HEK293 (cell line): ENCODE measurements at regions not wholly inside any gene's neighbourhood (a gene's known extent, or its start where the extent isn't known, plus 50 kb on each side); places are given as distances from the start of the nearest gene placed in this dataset.
A peak's percentile ranks its signal among the peaks of the same experiment; 100 is the strongest.

Experiments used
- CTCF ChIA-PET: fragments of 350-600 bp; formaldehyde crosslinking; extraction: SDS; loops from one replicate; lab custom pipeline; 2021; ENCODE audit warnings: antibody characterized with exemption; lab: Yijun Ruan, JAX
- POLR2A ChIA-PET: fragments of 300-600 bp; formaldehyde crosslinking; extraction: SDS; loops from one replicate; lab custom pipeline; 2020; ENCODE audit warnings: antibody characterized with exemption, inconsistent platforms; lab: Yijun Ruan, JAX
- H3K27ac ChIP-seq: fragments of 200-500 bp; sonication (Bioruptor generic); 2 replicates; pipeline ENCODE4 v1.5.1; 2014; ENCODE audit warnings: low read depth, low read length, control low read depth, inconsistent platforms; ENCODE audit errors: extremely low read depth
- H3K36me3 ChIP-seq, 2 experiments: fragments of 200-500 bp in 1 of 2; sonication (Bioruptor generic) in 1 of 2; 1 replicate in 1 of 2; 2 replicates in 1 of 2; pipeline ENCODE4 v1.5.1; 2014 to 2017; ENCODE audit warnings: inconsistent platforms in 2 of 2, low read length in 2 of 2; ENCODE audit not compliant: control insufficient read depth in 2 of 2, insufficient read depth in 1 of 2
- H3K4me1 ChIP-seq: fragments of 200-500 bp; sonication (Bioruptor generic); 2 replicates; pipeline ENCODE4 v1.5.1; 2014; ENCODE audit warnings: mild to moderate bottlenecking, low read length, inconsistent platforms; ENCODE audit not compliant: control insufficient read depth, insufficient read depth
- H3K4me3 ChIP-seq: 2 replicates; pipeline ENCODE4 v1.5.1; 2011; ENCODE audit warnings: low read depth, mild to moderate bottlenecking, control low read depth, low read length, moderate library complexity
- H3K9me3 ChIP-seq: fragments of 200-500 bp; sonication (Bioruptor generic); 2 replicates; pipeline ENCODE4 v1.5.1; 2014; ENCODE audit warnings: low read depth, low read length, inconsistent platforms; ENCODE audit not compliant: control insufficient read depth, insufficient read depth
- BCL11A ChIP-seq: fragments of 450-650 bp; formaldehyde crosslinking; IDR thresholded peaks from 2 replicates; pipeline ENCODE4 v1.5.1; 2016; ENCODE audit warnings: low read depth, missing biosample characterization, missing genetic modification characterization
- BCL6B ChIP-seq: fragments of 450-650 bp; formaldehyde crosslinking; IDR thresholded peaks from 2 replicates; pipeline ENCODE4 v1.5.1; 2017; ENCODE audit warnings: missing biosample characterization, missing genetic modification characterization
- FEZF1 ChIP-seq: fragments of 450-650 bp; formaldehyde crosslinking; IDR thresholded peaks from 2 replicates; pipeline ENCODE4 v1.5.1; 2016; ENCODE audit warnings: missing biosample characterization, missing genetic modification characterization
- GFI1B ChIP-seq: fragments of 450-650 bp; formaldehyde crosslinking; IDR thresholded peaks from 2 replicates; pipeline ENCODE4 v1.5.1; 2016; ENCODE audit warnings: missing biosample characterization, missing genetic modification characterization
- HOXA7 ChIP-seq: sonication (generic); formaldehyde crosslinking; IDR thresholded peaks from 2 replicates; pipeline ENCODE4 v1.8.1; 2022; ENCODE audit warnings: missing genetic modification reagents, borderline replicate concordance
- IKZF3 ChIP-seq: fragments of 450-650 bp; IDR thresholded peaks from 2 replicates; pipeline ENCODE4 v1.5.0; 2018; ENCODE audit warnings: missing biosample characterization, mild to moderate bottlenecking, missing genetic modification characterization, moderate library complexity
- KLF9 ChIP-seq: fragments of 450-650 bp; formaldehyde crosslinking; IDR thresholded peaks from 2 replicates; pipeline ENCODE4 v1.5.1; 2016; ENCODE audit warnings: missing biosample characterization, missing genetic modification characterization, low read depth
- PRDM6 ChIP-seq: fragments of 450-650 bp; formaldehyde crosslinking; IDR thresholded peaks from 2 replicates; pipeline ENCODE4 v1.5.1; 2017; ENCODE audit warnings: missing biosample characterization, missing genetic modification characterization
- RBAK ChIP-seq: fragments of 450-650 bp; formaldehyde crosslinking; IDR thresholded peaks from 2 replicates; pipeline ENCODE4 v1.5.1; 2016; ENCODE audit warnings: missing biosample characterization, missing genetic modification characterization
- SCRT2 ChIP-seq: fragments of 450-650 bp; formaldehyde crosslinking; IDR thresholded peaks from 2 replicates; pipeline ENCODE4 v1.5.1; 2016; ENCODE audit warnings: missing biosample characterization, missing genetic modification characterization
- TCF7L2 ChIP-seq: IDR thresholded peaks from 2 replicates; pipeline ENCODE4 v1.6.1; 2011; ENCODE audit warnings: low read depth, mild to moderate bottlenecking, inconsistent platforms, low read length, moderate library complexity, borderline replicate concordance
- YY1 ChIP-seq: fragments of 450-650 bp; formaldehyde crosslinking; IDR thresholded peaks from 2 replicates; pipeline ENCODE4 v1.5.1; 2018; ENCODE audit warnings: missing biosample characterization, missing genetic modification characterization
- ZBTB48 ChIP-seq: fragments of 450-650 bp; formaldehyde crosslinking; IDR thresholded peaks from 2 replicates; pipeline ENCODE4 v1.5.1; 2016; ENCODE audit warnings: missing biosample characterization, missing genetic modification characterization
- ZEB2 ChIP-seq: fragments of 450-650 bp; formaldehyde crosslinking; IDR thresholded peaks from 2 replicates; pipeline ENCODE4 v1.5.1; 2016; ENCODE audit warnings: missing biosample characterization, missing genetic modification characterization
- ZFP69B ChIP-seq: fragments of 450-650 bp; formaldehyde crosslinking; IDR thresholded peaks from 2 replicates; pipeline ENCODE4 v1.5.1; 2016; ENCODE audit warnings: missing biosample characterization, missing genetic modification characterization
- ZNF132 ChIP-seq: fragments of 450-650 bp; formaldehyde crosslinking; IDR thresholded peaks from 2 replicates; pipeline ENCODE4 v1.5.1; 2017; ENCODE audit warnings: missing biosample characterization, missing genetic modification characterization, borderline replicate concordance
- ZNF155 ChIP-seq: fragments of 450-650 bp; formaldehyde crosslinking; IDR thresholded peaks from 2 replicates; pipeline ENCODE4 v1.5.1; 2016; ENCODE audit warnings: missing biosample characterization, missing genetic modification characterization
- ZNF202 ChIP-seq: fragments of 450-650 bp; formaldehyde crosslinking; IDR thresholded peaks from 2 replicates; pipeline ENCODE4 v1.5.1; 2016; ENCODE audit warnings: missing biosample characterization, missing genetic modification characterization, borderline replicate concordance
- ZNF433 ChIP-seq: fragments of 450-650 bp; formaldehyde crosslinking; IDR thresholded peaks from 2 replicates; pipeline ENCODE4 v1.5.1; 2016; ENCODE audit warnings: missing biosample characterization, missing genetic modification characterization, low read depth
- ZNF629 ChIP-seq: fragments of 450-650 bp; formaldehyde crosslinking; IDR thresholded peaks from 2 replicates; pipeline ENCODE4 v1.5.1; 2017; ENCODE audit warnings: missing biosample characterization, missing genetic modification characterization
- ZNF645 ChIP-seq: fragments of 450-650 bp; formaldehyde crosslinking; IDR thresholded peaks from 2 replicates; pipeline ENCODE4; 2016; ENCODE audit warnings: missing biosample characterization, missing genetic modification characterization
- ZNF707 ChIP-seq: fragments of 450-650 bp; formaldehyde crosslinking; IDR thresholded peaks from 2 replicates; pipeline ENCODE4 v1.5.1; 2016; ENCODE audit warnings: missing biosample characterization, missing genetic modification characterization
- ZNF830 ChIP-seq: fragments of 450-650 bp; IDR thresholded peaks from 2 replicates; pipeline ENCODE4 v1.5.0; 2018; ENCODE audit warnings: missing biosample characterization, missing genetic modification characterization, low read depth, mild to moderate bottlenecking, moderate library complexity
- ZNF837 ChIP-seq: fragments of 450-650 bp; formaldehyde crosslinking; IDR thresholded peaks from 2 replicates; pipeline ENCODE4 v1.5.1; 2016; ENCODE audit warnings: missing biosample characterization, missing genetic modification characterization
- ZNF843 ChIP-seq: fragments of 450-650 bp; formaldehyde crosslinking; IDR thresholded peaks from 2 replicates; pipeline ENCODE4 v1.5.1; 2016; ENCODE audit warnings: missing biosample characterization, missing genetic modification characterization

- Histone ChIP-seq H3K4me3 (no peak overlapping the region), H3K4me1 (peaks cover 7% of the 10 kb centered on the region; the same call in 1 of the 2 replicates), H3K27ac (no peak overlapping the region), H3K9me3 (no peaks in the 10 kb centered on the region), H3K36me3 (no peaks in the 10 kb centered on the region)
- ChIA-PET POLR2A (no interaction called here), CTCF (no interaction called here)
- TF ChIP-seq ZNF830 = no peak
- TF ChIP-seq SCRT2 = peak; percentile 37
Measured at GRCh38 chr5:171682801-171683200, 102.8 kb upstream of the SMIM23 start.

- no peak for TF ChIP-seq ZNF132
- TF ChIP-seq KLF9 = no peak
- peak; percentile 48; the same call in 1 of the 2 replicates for TF ChIP-seq FEZF1 (tag by site-specific recombination)
- 0 out of 2 replicates have a peak, but pooled peaks have one; percentile 34 for TF ChIP-seq ZNF843 (tag by site-specific recombination)
- TF ChIP-seq ZFP69B (tag by site-specific recombination) = no peak
- TF ChIP-seq YY1 (tag by site-specific recombination) = no peak
- 0 out of 2 replicates have a peak, but pooled peaks have one; percentile 50 for TF ChIP-seq TCF7L2
- TF ChIP-seq ZNF433 (tag by site-specific recombination) = no peak
- peak; percentile 34; the same call in 1 of the 2 replicates for TF ChIP-seq BCL11A (tag by site-specific recombination)
- no peak for TF ChIP-seq ZNF707 (tag by site-specific recombination)
- TF ChIP-seq ZNF837 (tag by site-specific recombination) = no peak
- no peak for TF ChIP-seq ZNF202 (tag by site-specific recombination)
- no peak for TF ChIP-seq BCL6B (tag by site-specific recombination)
- TF ChIP-seq ZEB2 = peak; percentile 33; the same call in 1 of the 2 replicates
- no peak for TF ChIP-seq RBAK
- 0 out of 2 replicates have a peak, but pooled peaks have one; percentile 20 for TF ChIP-seq ZNF629 (tag by site-specific recombination)
- TF ChIP-seq GFI1B (tag by site-specific recombination) = peak; percentile 88
- TF ChIP-seq PRDM6 (tag by site-specific recombination) = peak; percentile 84
- TF ChIP-seq IKZF3 (tag by site-specific recombination) = no peak
- TF ChIP-seq ZNF155 (tag by site-specific recombination) = no peak
- no peak for TF ChIP-seq ZBTB48 (tag by site-specific recombination)
- no peak for TF ChIP-seq HOXA7 (CRISPR knock-in tag)
- TF ChIP-seq ZNF645 (tag by site-specific recombination) = no peak
- POLR2A ChIA-PET = interaction anchor here (0.7 kb wide), 1 partner anchor 13 kb away, joined by 3 read pairs; no protein-coding TSS in a partner anchor
- Histone ChIP-seq H3K36me3 (no peaks in the 10 kb centered on the region), H3K4me1 (peaks cover 7% of the 10 kb centered on the region; the same call in 1 of the 2 replicates), H3K4me3 (no peak overlapping the region), H3K27ac (no peak overlapping the region), H3K9me3 (no peaks in the 10 kb centered on the region)
- CTCF ChIA-PET = no interaction called here
Measured at GRCh38 chr5:171684169-171684568, 101.4 kb upstream of the SMIM23 start.
